ENCODE measurements at regions not wholly inside any gene's neighbourhood (a gene's known extent, or its start where the extent isn't known, plus 50 kb on each side); places are given as distances from the start of the nearest gene placed in this dataset.

DNA sequence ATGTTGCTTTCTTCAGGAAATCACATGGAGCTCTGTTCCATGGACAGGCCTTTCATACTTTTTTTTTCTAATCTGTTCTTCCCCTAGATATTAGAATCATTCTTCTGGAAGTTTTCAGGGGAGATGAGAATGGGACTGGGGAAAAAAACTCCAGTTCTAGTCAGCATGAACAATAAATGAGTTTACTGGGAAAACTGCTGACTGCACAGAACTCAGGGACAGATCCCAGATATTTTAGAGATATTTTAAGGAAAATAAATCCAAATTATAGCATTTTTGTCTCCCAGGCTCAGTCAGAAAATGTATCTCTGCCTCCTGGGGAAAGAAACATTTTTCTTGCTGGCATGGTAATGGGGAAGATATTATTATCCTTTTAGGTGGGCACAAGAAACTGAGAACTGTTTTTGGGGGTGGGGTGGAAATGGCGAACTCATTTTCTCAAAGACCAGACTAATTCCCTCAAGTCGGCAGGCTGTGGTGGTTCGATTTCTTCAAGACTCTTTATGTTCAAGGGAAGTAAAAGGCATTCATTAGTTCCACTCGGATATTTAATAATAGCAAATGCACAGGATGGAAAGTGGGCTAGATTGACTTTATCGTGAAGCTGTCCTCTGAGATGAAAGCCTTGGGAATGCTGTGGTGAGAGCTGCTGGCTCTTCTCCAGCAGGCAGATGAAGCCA lies 157.5 kb downstream of the ADRA2A start:
- TF ChIP-seq, protein P1, sequence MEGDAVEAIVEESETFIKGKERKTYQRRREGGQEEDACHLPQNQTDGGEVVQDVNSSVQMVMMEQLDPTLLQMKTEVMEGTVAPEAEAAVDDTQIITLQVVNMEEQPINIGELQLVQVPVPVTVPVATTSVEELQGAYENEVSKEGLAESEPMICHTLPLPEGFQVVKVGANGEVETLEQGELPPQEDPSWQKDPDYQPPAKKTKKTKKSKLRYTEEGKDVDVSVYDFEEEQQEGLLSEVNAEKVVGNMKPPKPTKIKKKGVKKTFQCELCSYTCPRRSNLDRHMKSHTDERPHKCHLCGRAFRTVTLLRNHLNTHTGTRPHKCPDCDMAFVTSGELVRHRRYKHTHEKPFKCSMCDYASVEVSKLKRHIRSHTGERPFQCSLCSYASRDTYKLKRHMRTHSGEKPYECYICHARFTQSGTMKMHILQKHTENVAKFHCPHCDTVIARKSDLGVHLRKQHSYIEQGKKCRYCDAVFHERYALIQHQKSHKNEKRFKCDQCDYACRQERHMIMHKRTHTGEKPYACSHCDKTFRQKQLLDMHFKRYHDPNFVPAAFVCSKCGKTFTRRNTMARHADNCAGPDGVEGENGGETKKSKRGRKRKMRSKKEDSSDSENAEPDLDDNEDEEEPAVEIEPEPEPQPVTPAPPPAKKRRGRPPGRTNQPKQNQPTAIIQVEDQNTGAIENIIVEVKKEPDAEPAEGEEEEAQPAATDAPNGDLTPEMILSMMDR (IDR thresholded peaks at IDR 0.05), result no peak
- no peak for DNase-seq (ENCODE audit: low spot score)
- Histone ChIP-seq H3K4me3 (no peak overlapping the region), H3K27ac (no peak overlapping the region)

DNA sequence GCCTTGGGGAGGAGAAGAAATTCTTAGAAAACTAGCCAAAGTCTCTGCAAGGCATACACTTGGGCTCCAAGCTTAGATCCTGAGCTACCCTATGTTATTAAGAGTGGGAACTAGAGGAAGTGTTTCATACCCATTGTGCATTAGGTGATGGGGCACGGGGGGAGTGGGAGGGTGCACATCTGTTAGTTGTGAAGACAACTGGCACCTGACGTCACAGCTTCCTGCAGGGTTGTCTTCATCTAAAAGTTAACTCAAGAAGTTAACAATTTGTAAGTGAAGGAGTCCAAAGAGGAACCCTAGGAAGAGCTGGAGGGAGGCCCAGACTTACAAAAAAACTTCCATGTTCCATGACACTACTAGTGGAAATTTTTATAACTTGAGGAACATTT lies 158.1 kb downstream of the ADRA2A start:
- no peak overlapping the region for H3K27ac ChIP-seq
- no peak for DNase-seq (ENCODE audit: low spot score)
- no peak overlapping the region for H3K4me3 ChIP-seq
- TF ChIP-seq, protein P1 (IDR thresholded peaks at IDR 0.05), result no peak

DNA sequence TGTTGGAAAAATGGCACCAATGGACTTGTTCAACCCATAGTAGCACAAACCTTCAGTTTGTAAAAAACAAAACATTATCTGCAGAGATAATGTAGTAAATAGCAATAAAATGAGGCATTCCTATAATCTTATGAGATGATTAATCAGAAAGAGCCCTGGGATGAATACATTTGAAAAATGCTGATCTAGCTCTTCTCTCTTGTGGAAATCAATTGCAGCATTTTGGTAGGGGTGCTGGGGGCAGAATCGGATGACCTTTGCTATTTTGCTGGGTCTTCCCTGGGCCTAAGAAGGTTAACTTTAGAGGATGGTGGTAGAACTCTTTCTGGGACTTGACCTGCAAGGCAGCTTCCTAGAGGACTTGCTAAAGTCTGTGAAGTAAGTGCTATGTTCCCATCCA lies 163.5 kb downstream of the ADRA2A start:
- Histone ChIP-seq H3K27ac (no peak overlapping the region), H3K4me3 (no peak overlapping the region)
- TF ChIP-seq, protein P1 (IDR thresholded peaks at IDR 0.05), result no peak
- no peak for DNase-seq (ENCODE audit: low spot score)

DNA sequence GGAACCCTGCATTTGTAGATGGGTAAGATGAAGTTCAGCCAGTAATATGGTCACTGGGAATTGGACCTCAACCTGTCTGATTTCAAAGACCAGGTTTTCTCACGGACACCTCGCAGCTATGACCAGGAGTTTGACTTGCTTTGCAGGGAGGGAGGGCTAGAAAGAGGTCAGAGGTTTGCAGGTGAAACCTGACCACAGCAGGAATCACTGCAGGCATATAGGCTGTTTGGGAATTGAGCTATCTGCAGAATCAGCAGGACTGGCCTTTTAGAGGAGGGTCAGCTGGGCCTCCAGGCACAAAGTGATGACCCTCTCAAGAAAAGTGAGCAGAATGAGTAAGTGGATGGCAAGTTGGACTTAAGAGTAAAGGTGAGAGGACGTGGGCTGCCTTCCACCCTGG lies 166.3 kb downstream of the ADRA2A start:
- TF ChIP-seq, protein P1 (IDR thresholded peaks at IDR 0.05), result no peak
- no peak for DNase-seq (ENCODE audit: low spot score)
- no peak overlapping the region for H3K27ac ChIP-seq
- H3K4me3 ChIP-seq, result no peak overlapping the region

DNA sequence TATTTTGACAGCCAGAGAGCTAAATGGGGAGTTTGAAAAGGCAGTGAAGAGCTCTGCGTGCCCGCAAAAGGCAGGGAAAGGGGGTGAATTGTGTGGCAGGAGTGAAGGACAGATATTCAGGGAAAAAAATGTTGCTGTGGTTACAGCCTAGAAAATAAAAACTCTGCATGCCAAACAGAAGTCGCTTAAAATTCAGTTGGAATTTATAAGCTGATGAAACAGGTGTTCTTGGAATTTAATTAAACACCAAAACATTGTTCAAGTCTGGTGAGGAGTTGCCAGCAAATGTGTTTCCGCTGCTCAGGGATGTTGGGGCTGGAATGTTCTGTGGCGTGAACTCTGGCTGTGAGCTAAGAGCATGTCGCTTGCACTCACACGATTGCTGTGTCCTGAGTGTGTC lies 169.3 kb downstream of the ADRA2A start:
- no peak for DNase-seq (ENCODE audit: low spot score)
- no peak overlapping the region for H3K4me3 ChIP-seq
- TF ChIP-seq, protein P1 (IDR thresholded peaks at IDR 0.05), result no peak

DNA sequence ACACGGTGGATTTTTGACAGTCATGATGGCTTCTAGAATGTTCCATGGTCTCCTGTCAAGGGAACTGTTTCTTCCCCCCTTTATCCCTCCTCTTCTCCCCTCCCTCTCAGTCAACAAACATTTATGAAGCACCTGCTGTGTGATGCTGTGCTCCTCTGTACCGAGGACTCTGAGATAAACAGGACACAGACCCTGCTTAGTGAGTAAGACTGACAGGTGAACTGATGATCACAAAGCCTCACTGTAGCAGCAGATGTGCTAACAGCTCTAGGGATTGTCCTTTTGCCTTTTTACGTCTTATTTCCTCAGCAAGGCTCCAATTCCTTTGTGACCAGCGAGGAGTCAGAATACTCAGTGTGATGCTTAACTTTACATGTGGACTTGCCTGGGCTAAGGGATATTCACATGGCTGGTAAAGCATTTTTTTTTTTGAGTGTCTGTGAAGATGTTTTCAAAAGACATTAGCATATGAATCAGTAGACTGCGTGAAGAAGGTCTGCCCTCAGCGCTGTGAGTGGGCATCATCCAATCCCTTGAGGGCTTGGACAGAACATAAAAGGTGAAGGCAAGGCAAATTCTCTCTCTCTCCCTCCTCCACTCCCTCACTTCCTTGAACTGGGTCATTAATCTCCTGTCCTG lies 170.1 kb downstream of the ADRA2A start:
- TF ChIP-seq, protein P1 (IDR thresholded peaks at IDR 0.05), result no peak
- no peak for DNase-seq (ENCODE audit: low spot score)
- no peak overlapping the region for H3K27ac ChIP-seq
- H3K4me3 ChIP-seq, result no peak overlapping the region

More for the DNA sequence above, 169.3 kb downstream of the ADRA2A start:
- no peak overlapping the region for H3K27ac ChIP-seq
